Astrocyte (in vitro differentiated cells and primary cell): ENCODE measurements at regions not wholly inside any gene's neighbourhood (a gene's known extent, or its start where the extent isn't known, plus 50 kb on each side); places are given as distances from the start of the nearest gene placed in this dataset.

Source experiments
- DNase-seq: peaks from one replicate; pipeline ENCODE4 v3.0.0-alpha.2; 2010; ENCODE audit warnings: low read depth
- FAIRE-seq: peaks from 2 replicates; lab custom pipeline; 2011; peaks lifted over from hg19 to GRCh38; lab: Jason Lieb, UNC
- H2AFZ ChIP-seq: 2 replicates; pipeline ENCODE4 v1.6.0; 2012; ENCODE audit warnings: low read depth, low read length, inconsistent platforms
- H3K27ac ChIP-seq: 2 replicates; pipeline ENCODE4 v1.5.1; 2011; ENCODE audit warnings: low read depth, low read length, inconsistent platforms
- H3K27me3 ChIP-seq: 2 replicates; pipeline ENCODE4 v1.6.0; 2011; ENCODE audit warnings: low read length, inconsistent platforms; ENCODE audit not compliant: insufficient read depth
- H3K36me3 ChIP-seq: 2 replicates; pipeline ENCODE4 v1.5.1; 2011; ENCODE audit warnings: low read length, inconsistent platforms; ENCODE audit not compliant: insufficient read depth
- H3K4me1 ChIP-seq: 2 replicates; pipeline ENCODE4 v1.5.1; 2011; ENCODE audit warnings: low read length, inconsistent platforms; ENCODE audit not compliant: insufficient read depth
- H3K4me2 ChIP-seq: 2 replicates; pipeline ENCODE4 v1.6.0; 2012; ENCODE audit warnings: low read length, inconsistent platforms
- H3K4me3 ChIP-seq: 2 replicates; pipeline ENCODE4 v1.5.1; 2011; ENCODE audit warnings: low read depth, mild to moderate bottlenecking, low read length, inconsistent platforms; ENCODE audit not compliant: insufficient read depth
- H3K79me2 ChIP-seq: 2 replicates; pipeline ENCODE4 v1.6.0; 2012; ENCODE audit warnings: mild to moderate bottlenecking, low read length, inconsistent platforms; ENCODE audit not compliant: insufficient read depth
- H3K9ac ChIP-seq: 2 replicates; pipeline ENCODE4 v1.6.0; 2012; ENCODE audit warnings: mild to moderate bottlenecking, low read length, inconsistent platforms
- H3K9me3 ChIP-seq: 2 replicates; pipeline ENCODE4 v1.5.1; 2012; ENCODE audit warnings: low read depth, mild to moderate bottlenecking, low read length, inconsistent platforms; ENCODE audit not compliant: insufficient read depth
- H4K20me1 ChIP-seq: 2 replicates; pipeline ENCODE4 v1.6.0; 2012; ENCODE audit warnings: low read length, inconsistent platforms; ENCODE audit not compliant: insufficient read depth
- H3K27ac Mint-ChIP-seq: one replicate; pipeline ENCODE4 v1.8.0; 2021; ENCODE audit warnings: mild to moderate bottlenecking, mixed read lengths; ENCODE audit not compliant: unreplicated experiment
- H3K27me3 Mint-ChIP-seq: one replicate; pipeline ENCODE4 v1.8.0; 2021; ENCODE audit warnings: low read depth, mixed read lengths; ENCODE audit not compliant: unreplicated experiment
- H3K36me3 Mint-ChIP-seq: one replicate; pipeline ENCODE4 v1.8.0; 2021; ENCODE audit warnings: low read depth, mixed read lengths; ENCODE audit not compliant: unreplicated experiment
- H3K4me1 Mint-ChIP-seq: one replicate; pipeline ENCODE4 v1.8.0; 2021; ENCODE audit warnings: low read depth, mixed read lengths; ENCODE audit not compliant: unreplicated experiment
- H3K4me3 Mint-ChIP-seq: one replicate; pipeline ENCODE4 v1.8.0; 2021; ENCODE audit warnings: mild to moderate bottlenecking, moderate library complexity, mixed read lengths; ENCODE audit not compliant: unreplicated experiment
- H3K9me3 Mint-ChIP-seq: one replicate; pipeline ENCODE4 v1.8.0; 2021; ENCODE audit warnings: mild to moderate bottlenecking, mixed read lengths; ENCODE audit not compliant: unreplicated experiment
- CTCF ChIP-seq: IDR thresholded peaks from 2 replicates; pipeline ENCODE4 v1.5.1; 2011; ENCODE audit warnings: low read depth, mild to moderate bottlenecking, inconsistent platforms, low read length, moderate library complexity; ENCODE audit not compliant: insufficient read depth
- EZH2 ChIP-seq: IDR thresholded peaks from 2 replicates; pipeline ENCODE4 v1.6.1; 2012; ENCODE audit warnings: mild to moderate bottlenecking, low read length, inconsistent platforms; ENCODE audit not compliant: insufficient read depth

GRCh38 chr4:155094201-155094820 is 114.1 kb upstream of the NPY2R start:
- Mint-ChIP-seq H3K36me3 (no peaks in the 10 kb centered on the region), H3K9me3 (no peaks in the 10 kb centered on the region), H3K27me3 (peaks cover 3% of the 10 kb centered on the region), H3K4me1 (no peaks in the 10 kb centered on the region), H3K27ac (no peak overlapping the region), H3K4me3 (no peak overlapping the region)
- Histone ChIP-seq H3K27ac (no peak overlapping the region), H3K27me3 (no peaks in the 10 kb centered on the region), H3K9ac (no peak overlapping the region), H3K79me2 (no peaks in the 10 kb centered on the region), H3K4me1 (peaks cover 10% of the 10 kb centered on the region), H3K36me3 (no peaks in the 10 kb centered on the region), H2AFZ (no peak overlapping the region), H4K20me1 (no peaks in the 10 kb centered on the region), H3K9me3 (no peaks in the 10 kb centered on the region), H3K4me3 (no peak overlapping the region), H3K4me2 (peak overlapping the region; percentile 37)
- FAIRE-seq (no peak), DNase-seq (peak; percentile 41)
- TF ChIP-seq EZH2 (no peak), CTCF (no peak)

- DNase-seq (no peak), FAIRE-seq (no peak)
- Histone ChIP-seq H3K4me3 (no peak overlapping the region), H3K27me3 (no peaks in the 10 kb centered on the region), H3K27ac (no peak overlapping the region), H3K4me1 (peaks cover 5% of the 10 kb centered on the region), H4K20me1 (no peaks in the 10 kb centered on the region), H3K79me2 (no peaks in the 10 kb centered on the region), H3K36me3 (no peaks in the 10 kb centered on the region), H3K9me3 (no peaks in the 10 kb centered on the region), H3K4me2 (no peak overlapping the region), H3K9ac (no peak overlapping the region), H2AFZ (no peak overlapping the region)
- Mint-ChIP-seq H3K4me3 (no peak overlapping the region), H3K36me3 (no peaks in the 10 kb centered on the region), H3K4me1 (no peaks in the 10 kb centered on the region), H3K27ac (no peak overlapping the region), H3K9me3 (no peaks in the 10 kb centered on the region), H3K27me3 (peaks cover 3% of the 10 kb centered on the region)
- TF ChIP-seq CTCF (no peak), EZH2 (no peak)
Measured at GRCh38 chr4:155099231-155099630, 109.2 kb upstream of the NPY2R start.

GRCh38 chr4:155106629-155107028 is 101.8 kb upstream of the NPY2R start:
- Histone ChIP-seq H3K27me3 (no peaks in the 10 kb centered on the region), H3K9me3 (no peaks in the 10 kb centered on the region), H2AFZ (no peak overlapping the region), H3K9ac (no peak overlapping the region), H3K36me3 (no peaks in the 10 kb centered on the region), H3K4me2 (no peak overlapping the region), H3K4me1 (no peaks in the 10 kb centered on the region), H3K4me3 (no peak overlapping the region), H4K20me1 (no peaks in the 10 kb centered on the region), H3K27ac (no peak overlapping the region), H3K79me2 (no peaks in the 10 kb centered on the region)
- H3K9me3 Mint-ChIP-seq, result peaks cover 11% of the 10 kb centered on the region
- no peak overlapping the region for H3K4me3 Mint-ChIP-seq
- FAIRE-seq, result no peak
- no peak for TF ChIP-seq CTCF
- TF ChIP-seq EZH2, result no peak
- no peaks in the 10 kb centered on the region for H3K36me3 Mint-ChIP-seq
- no peak for DNase-seq
- H3K27me3 Mint-ChIP-seq, result no peaks in the 10 kb centered on the region
- no peak overlapping the region for H3K27ac Mint-ChIP-seq
- H3K4me1 Mint-ChIP-seq, result no peaks in the 10 kb centered on the region
